ENCODE measurements at regions not wholly inside any gene's neighbourhood (a gene's known extent, or its start where the extent isn't known, plus 50 kb on each side); places are given as distances from the start of the nearest gene placed in this dataset.

DNA sequence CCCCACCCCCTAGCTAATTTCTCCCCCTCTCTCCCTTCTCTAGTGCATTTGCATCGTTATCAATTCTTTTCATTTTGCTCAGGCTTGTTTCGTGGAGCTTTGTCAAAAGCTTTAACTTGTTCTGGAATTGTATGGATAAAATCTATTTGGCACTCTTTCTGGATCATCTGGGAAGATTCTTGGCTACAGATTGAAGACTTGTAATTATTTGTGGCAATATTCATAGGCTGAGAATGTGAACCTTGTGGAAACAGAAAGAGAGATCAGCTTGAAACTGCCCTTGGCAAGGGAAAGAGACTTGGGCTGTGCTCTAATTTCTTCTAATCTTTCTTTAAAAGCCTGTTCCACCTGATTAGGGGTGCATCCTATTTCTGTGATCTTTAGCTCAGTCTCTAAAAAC lies 340.6 kb upstream of the DAB2 start:
- TF ChIP-seq, protein P1, sequence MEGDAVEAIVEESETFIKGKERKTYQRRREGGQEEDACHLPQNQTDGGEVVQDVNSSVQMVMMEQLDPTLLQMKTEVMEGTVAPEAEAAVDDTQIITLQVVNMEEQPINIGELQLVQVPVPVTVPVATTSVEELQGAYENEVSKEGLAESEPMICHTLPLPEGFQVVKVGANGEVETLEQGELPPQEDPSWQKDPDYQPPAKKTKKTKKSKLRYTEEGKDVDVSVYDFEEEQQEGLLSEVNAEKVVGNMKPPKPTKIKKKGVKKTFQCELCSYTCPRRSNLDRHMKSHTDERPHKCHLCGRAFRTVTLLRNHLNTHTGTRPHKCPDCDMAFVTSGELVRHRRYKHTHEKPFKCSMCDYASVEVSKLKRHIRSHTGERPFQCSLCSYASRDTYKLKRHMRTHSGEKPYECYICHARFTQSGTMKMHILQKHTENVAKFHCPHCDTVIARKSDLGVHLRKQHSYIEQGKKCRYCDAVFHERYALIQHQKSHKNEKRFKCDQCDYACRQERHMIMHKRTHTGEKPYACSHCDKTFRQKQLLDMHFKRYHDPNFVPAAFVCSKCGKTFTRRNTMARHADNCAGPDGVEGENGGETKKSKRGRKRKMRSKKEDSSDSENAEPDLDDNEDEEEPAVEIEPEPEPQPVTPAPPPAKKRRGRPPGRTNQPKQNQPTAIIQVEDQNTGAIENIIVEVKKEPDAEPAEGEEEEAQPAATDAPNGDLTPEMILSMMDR (IDR thresholded peaks at IDR 0.05), result no peak
- no peak for TF ChIP-seq EP300 (IDR thresholded peaks at IDR 0.05)
